GM13976 (cell line): ENCODE measurements at regions not wholly inside any gene's neighbourhood (a gene's known extent, or its start where the extent isn't known, plus 50 kb on each side); places are given as distances from the start of the nearest gene placed in this dataset.

Source experiments
- DNase-seq: peaks from one replicate; pipeline ENCODE4 v3.0.0; 2012; ENCODE audit warnings: low spot score
- CTCF ChIP-seq: IDR thresholded peaks from 2 replicates; pipeline ENCODE4 v1.5.1; 2012; ENCODE audit warnings: borderline replicate concordance, mild to moderate bottlenecking; ENCODE audit not compliant: insufficient read depth; ENCODE audit errors: extremely low read depth, missing control alignments, control extremely low read depth
- in situ Hi-C: fragments of 300-500 bp; cut with MboI; formaldehyde crosslinking; loops from one replicate; pipeline ENCODE4 v1.12.0; 2022; ENCODE audit warnings: low sequenced_read_pairs, mixed read lengths, inconsistent platforms; ENCODE audit not compliant: unreplicated experiment

- in situ Hi-C loops = no loop called here
- TF ChIP-seq CTCF = no peak
- DNase-seq = no peak
Observed at GRCh38 chr1:59236721-59237545, 60.0 kb upstream of the FGGY start.

DNA sequence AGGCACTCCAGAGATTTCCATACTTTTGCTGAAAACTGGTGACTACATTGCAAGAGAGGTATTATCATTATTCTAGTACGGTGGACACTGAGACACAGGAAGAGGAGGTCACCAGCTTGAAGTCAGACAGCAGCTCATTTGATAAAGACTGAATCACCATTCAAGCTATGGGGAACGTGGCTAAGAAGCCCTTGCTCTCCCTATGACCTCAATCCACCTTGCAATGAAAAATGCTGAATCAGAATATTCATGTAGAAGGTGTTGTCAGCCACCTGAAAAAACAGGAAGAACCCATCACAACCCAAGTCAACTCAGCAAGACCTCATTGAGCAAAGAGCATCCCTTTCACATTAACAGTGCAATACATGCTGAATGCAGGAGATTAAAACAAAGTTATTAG is 59.0 kb upstream of the FGGY start:
- no peak for TF ChIP-seq CTCF
- DNase-seq = no peak
- in situ Hi-C loops = no loop called here

- in situ Hi-C loops = no loop called here
- DNase-seq = no peak
- TF ChIP-seq CTCF = no peak
Observed at GRCh38 chr1:59238333-59238934, 58.5 kb upstream of the FGGY start.

- no peak for TF ChIP-seq CTCF
- in situ Hi-C loops = no loop called here
- DNase-seq = no peak
Observed at GRCh38 chr1:59238993-59239392, 57.9 kb upstream of the FGGY start.

GRCh38 chr1:59241909-59242308 is 55.0 kb upstream of the FGGY start:
- TF ChIP-seq CTCF = no peak
- in situ Hi-C loops = no loop called here
- DNase-seq = no peak

- no peak for DNase-seq
- in situ Hi-C loops = no loop called here
- no peak for TF ChIP-seq CTCF
Observed at GRCh38 chr1:59242370-59242769, 54.5 kb upstream of the FGGY start.
